Astrocyte of the spinal cord (primary cell): ENCODE measurements at regions not wholly inside any gene's neighbourhood (a gene's known extent, or its start where the extent isn't known, plus 50 kb on each side); places are given as distances from the start of the nearest gene placed in this dataset.

Experiments
- DNase-seq: peaks from one replicate; pipeline ENCODE4 v3.0.0; 2011; ENCODE audit warnings: low read depth, low spot score
- H3K4me3 ChIP-seq: 2 replicates; pipeline ENCODE4 v1.5.1; 2011; ENCODE audit warnings: low read depth, mild to moderate bottlenecking, low read length, moderate library complexity
- in situ Hi-C: cut with HindIII; loops from 2 replicates; pipeline ENCODE4 v1.10.0; 2017; ENCODE audit warnings: low sequenced_read_pairs
- TF ChIP-seq, protein P1 (sequence below): IDR thresholded peaks from 2 replicates; pipeline ENCODE4 v1.5.1; 2012; ENCODE audit warnings: low read depth, mild to moderate bottlenecking, low read length, inconsistent platforms

DNA sequence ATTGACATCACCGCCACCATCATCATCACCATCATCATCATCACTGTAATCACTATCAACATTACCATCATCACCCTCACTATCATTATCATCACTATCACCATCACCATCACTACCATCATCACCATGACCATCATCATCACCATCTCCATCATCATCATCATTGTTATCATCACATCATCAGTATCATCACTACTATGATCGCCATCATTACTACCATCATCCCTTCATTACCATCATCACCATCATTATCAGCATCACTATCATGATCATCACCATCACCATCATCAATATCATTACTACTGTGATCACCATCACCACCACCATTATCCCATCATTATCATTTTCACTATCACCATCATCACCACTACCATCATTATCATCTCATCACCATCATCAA lies 368.3 kb downstream of the SEC14L1 start:
- no peak for DNase-seq
- TF ChIP-seq, protein P1, sequence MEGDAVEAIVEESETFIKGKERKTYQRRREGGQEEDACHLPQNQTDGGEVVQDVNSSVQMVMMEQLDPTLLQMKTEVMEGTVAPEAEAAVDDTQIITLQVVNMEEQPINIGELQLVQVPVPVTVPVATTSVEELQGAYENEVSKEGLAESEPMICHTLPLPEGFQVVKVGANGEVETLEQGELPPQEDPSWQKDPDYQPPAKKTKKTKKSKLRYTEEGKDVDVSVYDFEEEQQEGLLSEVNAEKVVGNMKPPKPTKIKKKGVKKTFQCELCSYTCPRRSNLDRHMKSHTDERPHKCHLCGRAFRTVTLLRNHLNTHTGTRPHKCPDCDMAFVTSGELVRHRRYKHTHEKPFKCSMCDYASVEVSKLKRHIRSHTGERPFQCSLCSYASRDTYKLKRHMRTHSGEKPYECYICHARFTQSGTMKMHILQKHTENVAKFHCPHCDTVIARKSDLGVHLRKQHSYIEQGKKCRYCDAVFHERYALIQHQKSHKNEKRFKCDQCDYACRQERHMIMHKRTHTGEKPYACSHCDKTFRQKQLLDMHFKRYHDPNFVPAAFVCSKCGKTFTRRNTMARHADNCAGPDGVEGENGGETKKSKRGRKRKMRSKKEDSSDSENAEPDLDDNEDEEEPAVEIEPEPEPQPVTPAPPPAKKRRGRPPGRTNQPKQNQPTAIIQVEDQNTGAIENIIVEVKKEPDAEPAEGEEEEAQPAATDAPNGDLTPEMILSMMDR: no peak
- H3K4me3 ChIP-seq: no peak overlapping the region
- in situ Hi-C loops: no loop called here

DNA sequence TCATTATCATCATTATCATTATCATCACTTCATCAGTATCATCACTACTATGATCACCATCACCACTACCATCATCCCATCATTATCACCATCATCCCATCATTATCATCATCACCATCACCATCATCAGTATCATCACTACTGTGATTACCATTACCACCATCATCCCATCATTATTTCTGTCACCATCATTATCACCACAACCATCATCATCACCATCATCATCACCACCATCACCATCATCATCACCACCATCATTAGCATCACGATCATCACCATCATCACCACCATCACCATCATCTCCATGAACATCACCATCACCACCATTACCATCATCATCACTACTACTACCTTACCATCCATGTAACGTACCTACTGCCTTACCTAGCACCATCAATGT lies 368.8 kb downstream of the SEC14L1 start:
- DNase-seq: no peak
- TF ChIP-seq, protein P1: no peak
- no peak overlapping the region for H3K4me3 ChIP-seq
- in situ Hi-C loops: no loop called here

DNA sequence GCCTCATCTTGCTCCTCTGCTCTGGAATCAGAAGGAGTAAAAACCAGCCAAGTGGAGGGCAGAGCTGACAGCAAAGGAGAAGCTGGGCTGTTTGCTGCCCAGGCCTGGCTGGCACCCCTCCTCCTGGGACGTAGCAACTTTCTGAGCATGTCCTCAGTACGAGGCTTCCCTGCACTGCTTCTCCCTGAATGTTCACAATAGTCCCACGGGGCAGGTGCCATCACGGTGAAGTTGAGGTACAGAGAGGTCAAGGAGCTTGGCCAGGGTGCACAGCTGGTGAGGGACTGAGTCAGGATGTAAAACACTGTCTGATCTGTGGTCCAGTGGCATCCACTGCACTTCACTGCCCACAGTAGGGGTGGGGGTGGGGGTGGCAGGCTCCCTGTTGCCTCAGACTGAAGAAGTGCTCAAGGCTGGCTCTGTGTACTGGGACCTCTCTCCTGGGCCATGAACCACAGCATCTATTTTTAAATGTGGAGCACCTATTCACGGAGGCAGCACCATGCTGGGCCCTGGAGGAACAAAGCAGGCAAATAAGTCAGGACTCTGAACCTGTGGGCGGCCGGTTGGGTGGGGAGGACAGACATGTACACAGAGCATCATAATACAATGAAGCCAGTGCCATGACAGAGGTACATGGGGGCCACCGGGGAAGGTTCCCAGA lies 369.5 kb downstream of the SEC14L1 start:
- TF ChIP-seq, protein P1: no peak
- no peak overlapping the region for H3K4me3 ChIP-seq
- no peak for DNase-seq
- in situ Hi-C loops: no loop called here

DNA sequence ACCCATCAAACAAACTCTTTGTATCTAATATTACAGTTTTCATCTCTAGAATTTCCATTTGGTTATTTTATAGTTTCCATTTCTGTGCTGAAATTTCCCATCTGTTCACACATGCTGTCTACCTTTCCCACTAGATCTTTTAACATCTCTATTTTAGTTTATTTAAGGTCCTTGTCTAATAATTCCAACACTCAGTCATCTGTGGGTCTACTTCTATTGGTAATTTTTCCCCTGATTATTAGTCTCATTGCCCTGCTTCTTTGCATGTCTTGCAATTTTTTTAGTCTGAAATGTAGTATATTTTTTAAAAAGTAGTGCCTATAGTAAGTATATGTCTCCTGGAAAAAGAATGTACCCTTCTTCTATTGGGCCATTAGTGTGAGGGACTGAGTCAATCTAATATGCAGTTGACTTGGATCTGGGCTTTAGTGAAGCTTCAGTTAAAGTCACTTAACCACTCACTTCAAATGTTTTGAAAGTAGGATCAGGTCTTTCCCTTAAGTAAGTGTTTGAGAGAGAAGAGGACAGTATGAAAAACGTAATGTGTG lies 370.8 kb downstream of the SEC14L1 start:
- TF ChIP-seq, protein P1: no peak
- no peak for DNase-seq
- in situ Hi-C loops: no loop called here

DNA sequence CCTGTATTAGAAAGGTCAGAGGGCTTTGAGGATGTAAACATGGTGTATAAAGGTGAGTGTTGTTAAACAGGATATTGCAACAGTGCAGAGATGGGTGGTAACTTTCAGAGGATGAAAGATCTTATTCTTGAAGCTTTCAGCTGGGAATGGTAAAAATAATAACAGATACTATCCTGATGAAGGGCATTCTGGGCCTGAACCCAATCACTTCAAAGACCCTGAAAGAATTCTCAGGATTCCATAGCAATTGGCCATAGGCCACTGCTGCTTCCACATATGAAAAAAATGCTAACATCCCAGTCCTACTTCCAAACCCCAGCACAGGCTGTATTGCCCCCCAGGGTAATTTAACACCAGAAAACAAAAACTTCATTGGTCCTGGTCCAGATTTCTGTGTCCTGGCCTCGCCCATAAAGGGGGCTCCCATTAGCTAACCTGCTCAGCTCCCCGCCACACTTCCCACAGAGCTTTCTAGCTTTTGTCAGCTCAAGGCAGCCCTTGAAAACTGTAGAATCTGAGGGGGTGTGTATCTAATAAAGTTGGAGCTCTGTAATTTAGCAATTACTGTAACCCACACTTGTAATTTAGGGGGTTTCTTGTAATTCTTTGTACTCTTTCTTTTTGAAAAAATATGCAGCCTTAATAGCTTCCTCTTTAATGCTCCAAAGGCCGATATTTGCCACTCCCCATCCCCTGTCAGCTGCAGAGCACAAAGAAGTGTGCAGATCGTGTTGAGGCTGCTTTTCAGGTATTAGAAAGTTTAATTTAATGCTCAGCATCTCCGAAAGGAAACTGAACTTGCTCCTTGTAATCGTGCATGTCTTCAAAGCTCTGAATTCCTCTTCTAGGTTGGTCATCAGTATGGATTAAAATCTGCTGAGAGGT lies 371.5 kb downstream of the SEC14L1 start:
- in situ Hi-C loops: no loop called here
- H3K4me3 ChIP-seq: no peak overlapping the region
- TF ChIP-seq, protein P1: no peak
- DNase-seq: no peak

More for the DNA sequence above, 370.8 kb downstream of the SEC14L1 start:
- no peak overlapping the region for H3K4me3 ChIP-seq

DNA sequence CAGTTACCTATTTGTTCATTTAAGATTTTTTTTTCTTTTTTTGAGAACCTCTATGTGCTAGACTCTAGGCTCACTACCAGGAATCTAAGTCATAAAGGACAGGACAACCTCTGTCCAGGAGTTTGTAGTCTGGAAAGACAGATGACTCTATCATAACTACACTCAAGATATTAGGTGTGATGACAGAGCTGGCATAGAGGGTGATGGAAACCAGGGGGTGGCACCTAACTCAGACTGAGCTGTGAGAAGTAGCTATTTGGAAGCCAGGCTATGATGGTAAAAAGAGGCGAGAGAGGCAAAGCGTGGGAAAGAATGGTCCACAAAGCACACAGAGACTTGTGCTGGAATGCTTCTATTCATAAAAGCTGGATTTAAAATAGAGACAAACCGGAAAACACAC lies 372.3 kb downstream of the SEC14L1 start:
- TF ChIP-seq, protein P1: no peak
- DNase-seq: no peak
- H3K4me3 ChIP-seq: no peak overlapping the region
- in situ Hi-C loops: no loop called here
